ENCODE measurements at regions not wholly inside any gene's neighbourhood (a gene's known extent, or its start where the extent isn't known, plus 50 kb on each side); places are given as distances from the start of the nearest gene placed in this dataset.

- Histone ChIP-seq H3K27me3 (no peaks in the 10 kb centered on the region), H3K4me3 (no peak overlapping the region), H3K9me3 (no peaks in the 10 kb centered on the region), H3K36me3 (no peaks in the 10 kb centered on the region), H3K27ac (peak overlapping the region; percentile 3 to 50), H3K4me1 (peaks cover 4 to 6% of the 10 kb centered on the region in 2 donors)
- TF ChIP-seq, protein P1, sequence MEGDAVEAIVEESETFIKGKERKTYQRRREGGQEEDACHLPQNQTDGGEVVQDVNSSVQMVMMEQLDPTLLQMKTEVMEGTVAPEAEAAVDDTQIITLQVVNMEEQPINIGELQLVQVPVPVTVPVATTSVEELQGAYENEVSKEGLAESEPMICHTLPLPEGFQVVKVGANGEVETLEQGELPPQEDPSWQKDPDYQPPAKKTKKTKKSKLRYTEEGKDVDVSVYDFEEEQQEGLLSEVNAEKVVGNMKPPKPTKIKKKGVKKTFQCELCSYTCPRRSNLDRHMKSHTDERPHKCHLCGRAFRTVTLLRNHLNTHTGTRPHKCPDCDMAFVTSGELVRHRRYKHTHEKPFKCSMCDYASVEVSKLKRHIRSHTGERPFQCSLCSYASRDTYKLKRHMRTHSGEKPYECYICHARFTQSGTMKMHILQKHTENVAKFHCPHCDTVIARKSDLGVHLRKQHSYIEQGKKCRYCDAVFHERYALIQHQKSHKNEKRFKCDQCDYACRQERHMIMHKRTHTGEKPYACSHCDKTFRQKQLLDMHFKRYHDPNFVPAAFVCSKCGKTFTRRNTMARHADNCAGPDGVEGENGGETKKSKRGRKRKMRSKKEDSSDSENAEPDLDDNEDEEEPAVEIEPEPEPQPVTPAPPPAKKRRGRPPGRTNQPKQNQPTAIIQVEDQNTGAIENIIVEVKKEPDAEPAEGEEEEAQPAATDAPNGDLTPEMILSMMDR (IDR thresholded peaks at IDR 0.05): no peak
- intact Hi-C loops (cut with DNase I): no loop called here
- no peak for DNase-seq (ENCODE audit: low spot score in 2 of 2)
Measured at GRCh38 chr2:215605214-215605613, 169.3 kb upstream of the FN1 start.

GRCh38 chr2:215604606-215605005 is 168.7 kb upstream of the FN1 start:
- no peak for DNase-seq (ENCODE audit: low spot score in 2 of 2)
- intact Hi-C loops (cut with DNase I): loop anchor here (5.0 kb wide), 2 partner anchors 67 to 223 kb away; no protein-coding TSS in a partner anchor
- no peaks in the 10 kb centered on the region for H3K27me3 ChIP-seq
- peaks cover 4 to 6% of the 10 kb centered on the region in 2 donors for H3K4me1 ChIP-seq
- peak overlapping the region; percentile 3 to 50 for H3K27ac ChIP-seq
- TF ChIP-seq, protein P1 (IDR thresholded peaks at IDR 0.05): no peak
- no peaks in the 10 kb centered on the region for H3K36me3 ChIP-seq
- H3K4me3 ChIP-seq: no peak overlapping the region
- no peaks in the 10 kb centered on the region for H3K9me3 ChIP-seq

DNA sequence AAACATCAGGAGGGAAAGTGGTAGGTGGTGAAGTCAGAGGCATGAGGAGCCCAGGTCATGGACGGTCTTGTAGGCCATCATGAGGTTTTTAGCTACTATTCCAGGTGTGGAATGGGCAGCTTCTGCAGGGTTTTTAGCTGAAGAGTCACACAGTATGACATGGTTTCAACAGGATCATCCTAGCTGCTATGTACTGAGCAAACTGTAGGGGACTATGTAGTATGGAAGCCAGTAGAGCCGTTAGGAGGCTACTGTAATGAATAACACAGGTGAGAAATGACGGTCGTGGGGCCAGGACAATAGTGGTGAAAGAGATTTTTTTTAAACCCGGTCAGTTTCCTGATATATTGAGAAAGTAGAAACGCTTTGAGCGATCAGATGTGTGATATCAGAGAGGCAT is 167.6 kb upstream of the FN1 start:
- Histone ChIP-seq H3K4me1 (peaks cover 4 to 6% of the 10 kb centered on the region in 2 donors), H3K4me3 (no peak overlapping the region), H3K27me3 (no peaks in the 10 kb centered on the region), H3K36me3 (no peaks in the 10 kb centered on the region), H3K27ac (no peak overlapping the region), H3K9me3 (no peaks in the 10 kb centered on the region)
- TF ChIP-seq, protein P1 (IDR thresholded peaks at IDR 0.05): no peak
- no peak for DNase-seq (ENCODE audit: low spot score in 2 of 2)
- intact Hi-C loops (cut with DNase I): loop anchor here (5.0 kb wide), 2 partner anchors 66 to 224 kb away; no protein-coding TSS in a partner anchor

DNA sequence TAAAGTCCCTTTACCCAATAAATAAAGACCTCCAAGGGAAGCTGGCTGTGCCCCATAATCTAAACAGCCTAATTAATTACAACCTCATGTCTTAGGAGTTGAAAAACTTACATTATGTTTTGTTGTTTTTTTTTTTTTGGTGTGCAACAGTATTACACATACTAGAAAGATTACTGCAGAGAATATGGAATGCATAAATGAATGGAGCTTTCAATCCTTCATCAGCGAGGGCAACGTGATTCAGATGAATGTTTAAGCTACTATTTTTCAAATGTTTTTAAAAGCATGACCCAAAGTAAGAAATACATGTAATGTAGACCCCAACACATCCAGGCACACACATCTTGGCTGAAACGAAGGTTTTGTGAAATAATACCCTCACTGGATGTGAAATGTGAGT is 167.1 kb upstream of the FN1 start:
- no peak for DNase-seq (ENCODE audit: low spot score in 2 of 2)
- Histone ChIP-seq H3K9me3 (no peaks in the 10 kb centered on the region), H3K4me3 (no peak overlapping the region), H3K4me1 (peaks cover 4 to 6% of the 10 kb centered on the region in 2 donors), H3K27ac (no peak overlapping the region), H3K36me3 (no peaks in the 10 kb centered on the region), H3K27me3 (no peaks in the 10 kb centered on the region)
- TF ChIP-seq, protein P1 (IDR thresholded peaks at IDR 0.05): no peak
- intact Hi-C loops (cut with DNase I): loop anchor here (5.0 kb wide), 2 partner anchors 66 to 224 kb away; no protein-coding TSS in a partner anchor

DNA sequence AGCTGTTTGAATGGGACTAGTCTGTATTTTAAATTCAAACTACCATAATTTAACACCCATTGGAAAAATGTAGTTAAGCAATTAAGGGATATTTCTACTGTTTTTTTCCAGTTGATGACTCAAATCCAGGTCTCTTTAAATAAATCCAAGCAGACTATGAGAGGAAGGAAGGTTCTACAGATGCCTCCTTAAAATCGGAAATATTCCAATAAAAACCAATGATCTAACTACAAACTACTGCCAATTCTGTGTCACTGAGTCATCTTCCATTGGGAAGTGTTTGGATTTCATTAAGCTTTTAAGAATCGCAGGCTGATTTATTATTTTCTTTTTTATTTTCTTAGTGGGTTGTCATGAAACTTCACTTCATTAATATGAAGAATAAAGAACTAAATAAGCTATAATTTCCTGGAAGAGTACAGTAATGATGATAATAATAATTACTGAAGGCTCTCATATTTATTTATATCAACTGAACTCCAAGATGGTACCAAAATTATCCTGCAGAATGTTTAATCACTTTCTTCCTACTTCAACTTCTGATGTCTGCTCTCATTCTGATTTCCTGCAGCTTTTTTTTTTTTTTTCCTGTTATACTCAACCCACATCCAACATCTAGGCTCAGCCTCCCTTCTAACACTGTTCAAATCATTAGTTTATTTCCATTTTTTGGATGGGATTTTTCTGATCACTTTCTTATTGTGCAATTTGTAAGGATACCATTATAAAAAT is 166.3 kb upstream of the FN1 start:
- intact Hi-C loops (cut with DNase I): loop anchor here (5.0 kb wide), 2 partner anchors 65 to 225 kb away; no protein-coding TSS in a partner anchor
- DNase-seq (ENCODE audit: low spot score in 2 of 2): no peak
- Histone ChIP-seq H3K36me3 (no peaks in the 10 kb centered on the region), H3K9me3 (no peaks in the 10 kb centered on the region), H3K4me1 (peaks cover 4 to 6% of the 10 kb centered on the region in 2 donors), H3K27ac (peak overlapping the region in 1 of 2 donors; percentile 51), H3K27me3 (no peaks in the 10 kb centered on the region), H3K4me3 (no peak overlapping the region)
- TF ChIP-seq, protein P1 (IDR thresholded peaks at IDR 0.05): no peak

Data from ascending aorta (tissue), 2 donors.